ENCODE measurements at regions not wholly inside any gene's neighbourhood (a gene's known extent, or its start where the extent isn't known, plus 50 kb on each side); places are given as distances from the start of the nearest gene placed in this dataset.

GRCh38 chr1:164054331-164054730, 504.7 kb upstream of the PBX1 start:
- no peak for DNase-seq
- Histone ChIP-seq H3K4me3 (no peak overlapping the region), H3K27ac (no peak overlapping the region), H3K4me1 (no peaks in the 10 kb centered on the region), H3K36me3 (no peaks in the 10 kb centered on the region), H3K9me3 (no peaks in the 10 kb centered on the region), H3K27me3 (no peaks in the 10 kb centered on the region)
- intact Hi-C loops (cut with DNase I), result no loop called here
- no peak for ATAC-seq
- TF ChIP-seq CTCF (IDR thresholded peaks at IDR 0.05), result no peak

GRCh38 chr1:164058198-164058597, 500.8 kb upstream of the PBX1 start:
- no peak for TF ChIP-seq CTCF (IDR thresholded peaks at IDR 0.05)
- DNase-seq (no peak), ATAC-seq (no peak)
- no peaks in the 10 kb centered on the region for H3K36me3 ChIP-seq
- no peaks in the 10 kb centered on the region for H3K4me1 ChIP-seq
- H3K4me3 ChIP-seq, result no peak overlapping the region
- no peaks in the 10 kb centered on the region for H3K9me3 ChIP-seq
- no peaks in the 10 kb centered on the region for H3K27me3 ChIP-seq
- H3K27ac ChIP-seq, result no peak overlapping the region
- intact Hi-C loops (cut with DNase I), result no loop called here

GRCh38 chr1:164061528-164061927, 497.5 kb upstream of the PBX1 start:
- no peaks in the 10 kb centered on the region for H3K9me3 ChIP-seq
- H3K36me3 ChIP-seq, result no peaks in the 10 kb centered on the region
- no peak for TF ChIP-seq CTCF (IDR thresholded peaks at IDR 0.05)
- H3K27ac ChIP-seq, result no peak overlapping the region
- no peaks in the 10 kb centered on the region for H3K4me1 ChIP-seq
- intact Hi-C loops (cut with DNase I), result no loop called here
- peak in 1 of 4 donors; percentile 30 for DNase-seq
- ATAC-seq, result no peak
- no peaks in the 10 kb centered on the region for H3K27me3 ChIP-seq
- no peak overlapping the region for H3K4me3 ChIP-seq

DNA sequence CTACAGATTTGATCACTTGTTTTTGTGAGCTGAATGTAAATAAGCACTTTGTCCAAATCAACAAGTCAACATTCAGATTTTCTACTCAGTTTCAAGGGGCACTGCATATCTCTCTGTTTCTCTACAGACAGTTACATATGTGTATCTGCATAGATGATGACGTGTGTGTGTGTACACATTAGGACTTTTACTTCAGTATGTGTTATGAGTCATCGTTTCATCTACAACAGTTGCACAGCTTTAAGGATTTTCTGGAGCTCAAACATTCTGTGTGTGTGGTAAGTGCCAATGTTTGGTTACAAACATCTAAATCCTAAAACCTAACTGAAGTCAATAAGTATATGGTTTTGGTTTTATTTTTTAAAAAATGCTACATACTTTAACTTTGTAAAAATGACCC, 494.5 kb upstream of the PBX1 start:
- intact Hi-C loops (cut with DNase I), result no loop called here
- H3K4me3 ChIP-seq, result no peak overlapping the region
- no peak overlapping the region for H3K27ac ChIP-seq
- DNase-seq, result no peak
- H3K9me3 ChIP-seq, result peaks cover 0 to 6% of the 10 kb centered on the region in 2 donors
- H3K27me3 ChIP-seq, result no peaks in the 10 kb centered on the region
- H3K4me1 ChIP-seq, result no peaks in the 10 kb centered on the region
- no peak for ATAC-seq
- no peak for TF ChIP-seq CTCF (IDR thresholded peaks at IDR 0.05)
- H3K36me3 ChIP-seq, result no peaks in the 10 kb centered on the region

GRCh38 chr1:164071288-164071687, 487.7 kb upstream of the PBX1 start:
- H3K27me3 ChIP-seq, result no peaks in the 10 kb centered on the region
- H3K4me1 ChIP-seq, result no peaks in the 10 kb centered on the region
- ATAC-seq (no peak), DNase-seq (no peak)
- no peak for TF ChIP-seq CTCF (IDR thresholded peaks at IDR 0.05)
- H3K4me3 ChIP-seq, result no peak overlapping the region
- no peaks in the 10 kb centered on the region for H3K36me3 ChIP-seq
- intact Hi-C loops (cut with DNase I), result no loop called here
- no peak overlapping the region for H3K27ac ChIP-seq
- peaks cover 0 to 50% of the 10 kb centered on the region in 2 donors for H3K9me3 ChIP-seq

Data from left lung (tissue), 4 donors.